Adrenal gland (tissue), 9 donors: ENCODE measurements at regions not wholly inside any gene's neighbourhood (a gene's known extent, or its start where the extent isn't known, plus 50 kb on each side); places are given as distances from the start of the nearest gene placed in this dataset.

Experiments
- DNase-seq, 7 donors: peaks; one replicate each; pipeline ENCODE4 v3.0.0-alpha.2; 2019 to 2020
- H3K27ac ChIP-seq, 5 donors: fragments of 200-600 bp; sonication (generic) in 4 of 5; 1 replicate in 3 of 5; 2 replicates in 2 of 5; pipeline versions ENCODE4 v1.5.1 to v1.8.0; 2016 to 2020; ENCODE audit warnings: mild to moderate bottlenecking in 1 of 5
- H3K27me3 ChIP-seq: fragments of 200-600 bp; 2 replicates; pipeline ENCODE4 v1.8.0; 2021
- H3K36me3 ChIP-seq, 2 donors: fragments of 200-600 bp; replicated peaks in 1 of 2; 1 replicate in 1 of 2; 2 replicates in 1 of 2; pipeline versions ENCODE4 v1.5.1 to v1.8.0; 2018 to 2022
- H3K4me1 ChIP-seq, 2 donors: fragments of 200-600 bp; replicated peaks in 1 of 2; 1 replicate in 1 of 2; 2 replicates in 1 of 2; pipeline versions ENCODE4 v1.5.1 to v1.8.0; 2018 to 2021
- H3K4me3 ChIP-seq, 4 donors: fragments of 200-600 bp; sonication (generic) in 3 of 4; one replicate each; pipeline ENCODE4 v1.5.1; 2016 to 2018
- H3K9me3 ChIP-seq, 3 donors: fragments of 200-600 bp; sonication (generic) in 1 of 3; replicated peaks in 1 of 3; 1 replicate in 2 of 3; 2 replicates in 1 of 3; pipeline versions ENCODE4 v1.5.1 to v1.8.0; 2016 to 2021
- POLR2A ChIP-seq, 2 donors: fragments of 450-650 bp; IDR thresholded peaks; one replicate each; pipeline ENCODE4 v1.6.1; 2017; ENCODE audit warnings: antibody characterized with exemption in 2 of 2, mild to moderate bottlenecking in 2 of 2, moderate library complexity in 1 of 2
- WGBS, 4 donors: extraction: QIAGEN DNeasy Blood & Tissue Kit in 2 of 4; methylation state at CpG; one replicate each; pipeline versions ENCODE4 v1.1.5 to v1.1.7; 2013 to 2017; 5-methylcytosine and 5-hydroxymethylcytosine counted together
- intact Hi-C, 2 donors: fragments of 100-400 bp; cut with DNase I; formaldehyde crosslinking; loops; one replicate each; pipeline versions ENCODE4 v1.14.1 to v1.15.0; 2022 to 2023
- TF ChIP-seq, protein P1 (sequence below), 6 experiments: fragments of 450-650 bp in 4 of 6; fragments of 200-600 bp in 2 of 6; sonication (generic) in 1 of 6; IDR thresholded peaks; 1 replicate in 5 of 6; 2 replicates in 1 of 6; pipeline versions ENCODE4 v1.5.1 to v1.8.0; 2016 to 2021; ENCODE audit warnings: antibody characterized with exemption in 6 of 6, mild to moderate bottlenecking in 2 of 6, moderate library complexity in 1 of 6
- donor health status: healthy with polysubstance abuse.
- donor health status: Bipolar disorder and iron deficiency.
- donor health status: DM: yes; HTN: yes; CAD: no.
- donor health status: DM: no; HTN: no; CAD: no.
- donor health status: DM: no; HTN: no; CAD: no.

GRCh38 chr9:75658301-75658905, 232.1 kb upstream of the PCSK5 start:
- Histone ChIP-seq H3K9me3 (no peaks in the 10 kb centered on the region), H3K4me1 (no peaks in the 10 kb centered on the region), H3K27me3 (no peaks in the 10 kb centered on the region), H3K36me3 (no peaks in the 10 kb centered on the region), H3K4me3 (no peak overlapping the region), H3K27ac (no peak overlapping the region)
- intact Hi-C loops: no loop called here
- WGBS, 4 donors: 50 to 68% (median 65%) methylated on average over 8 to 9 of the region's 9 CpGs
- TF ChIP-seq POLR2A (IDR thresholded peaks at IDR 0.05): no peak
- TF ChIP-seq, protein P1, sequence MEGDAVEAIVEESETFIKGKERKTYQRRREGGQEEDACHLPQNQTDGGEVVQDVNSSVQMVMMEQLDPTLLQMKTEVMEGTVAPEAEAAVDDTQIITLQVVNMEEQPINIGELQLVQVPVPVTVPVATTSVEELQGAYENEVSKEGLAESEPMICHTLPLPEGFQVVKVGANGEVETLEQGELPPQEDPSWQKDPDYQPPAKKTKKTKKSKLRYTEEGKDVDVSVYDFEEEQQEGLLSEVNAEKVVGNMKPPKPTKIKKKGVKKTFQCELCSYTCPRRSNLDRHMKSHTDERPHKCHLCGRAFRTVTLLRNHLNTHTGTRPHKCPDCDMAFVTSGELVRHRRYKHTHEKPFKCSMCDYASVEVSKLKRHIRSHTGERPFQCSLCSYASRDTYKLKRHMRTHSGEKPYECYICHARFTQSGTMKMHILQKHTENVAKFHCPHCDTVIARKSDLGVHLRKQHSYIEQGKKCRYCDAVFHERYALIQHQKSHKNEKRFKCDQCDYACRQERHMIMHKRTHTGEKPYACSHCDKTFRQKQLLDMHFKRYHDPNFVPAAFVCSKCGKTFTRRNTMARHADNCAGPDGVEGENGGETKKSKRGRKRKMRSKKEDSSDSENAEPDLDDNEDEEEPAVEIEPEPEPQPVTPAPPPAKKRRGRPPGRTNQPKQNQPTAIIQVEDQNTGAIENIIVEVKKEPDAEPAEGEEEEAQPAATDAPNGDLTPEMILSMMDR (IDR thresholded peaks at IDR 0.05): no peak
- DNase-seq: no peak

DNA sequence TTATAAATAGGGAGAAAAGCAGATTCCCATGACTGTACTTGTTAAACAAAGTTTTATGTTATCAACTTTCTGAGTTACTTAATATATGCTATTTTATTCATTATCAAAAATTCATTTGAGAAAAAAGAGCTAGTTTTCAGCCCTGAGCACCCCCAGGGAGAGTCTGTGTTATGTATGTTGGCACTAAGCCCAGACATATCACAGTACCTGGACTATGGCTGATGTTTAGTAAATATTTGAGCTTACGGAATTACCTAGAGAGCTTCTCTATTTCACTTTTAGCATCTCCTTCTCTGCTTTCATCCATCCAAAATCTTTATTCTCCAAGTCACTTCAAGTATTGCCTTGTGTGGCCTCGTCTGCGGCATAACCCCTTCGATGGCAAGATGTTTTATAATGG, 225.9 kb upstream of the PCSK5 start:
- TF ChIP-seq, protein P1 (IDR thresholded peaks at IDR 0.05): no peak
- TF ChIP-seq POLR2A (IDR thresholded peaks at IDR 0.05): no peak
- Histone ChIP-seq H3K9me3 (no peaks in the 10 kb centered on the region), H3K27ac (no peak overlapping the region), H3K4me3 (no peak overlapping the region), H3K27me3 (no peaks in the 10 kb centered on the region), H3K4me1 (no peaks in the 10 kb centered on the region), H3K36me3 (no peaks in the 10 kb centered on the region)
- DNase-seq: no peak
- intact Hi-C loops: no loop called here
- 70 to 86% (median 80%) methylated on average over 4 of the region's 4 CpGs for WGBS, 4 donors

GRCh38 chr9:75666856-75667554, 223.5 kb upstream of the PCSK5 start:
- no peak overlapping the region for H3K27ac ChIP-seq

DNA sequence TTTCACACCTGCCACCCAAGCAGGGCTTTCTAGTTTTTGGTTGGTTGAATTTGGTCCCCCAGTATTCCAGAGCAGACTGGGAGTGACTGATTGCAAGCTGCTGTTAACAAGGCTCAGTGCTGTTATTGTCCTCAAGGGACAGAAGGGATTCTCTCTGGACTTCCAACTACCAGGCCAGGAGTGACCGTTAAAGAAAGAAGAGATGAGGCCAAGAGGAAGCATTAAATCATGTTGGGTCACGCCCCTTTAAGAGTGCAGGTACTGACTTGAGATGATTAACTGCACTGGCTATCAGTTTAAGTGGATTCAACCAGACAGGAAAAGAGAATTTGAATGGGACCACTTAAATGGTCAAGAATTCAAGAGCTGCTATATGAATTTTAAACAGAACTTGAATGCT, 220.8 kb upstream of the PCSK5 start:
- 47 to 61% (median 53%) methylated on average over 2 of the region's 2 CpGs for WGBS, 4 donors
- H3K27me3 ChIP-seq: no peaks in the 10 kb centered on the region

More at GRCh38 chr9:75666856-75667554, 223.5 kb upstream of the PCSK5 start:
- H3K36me3 ChIP-seq: no peaks in the 10 kb centered on the region
- DNase-seq: no peak
- TF ChIP-seq POLR2A (IDR thresholded peaks at IDR 0.05): no peak
- TF ChIP-seq, protein P1 (IDR thresholded peaks at IDR 0.05): no peak
- no peaks in the 10 kb centered on the region for H3K27me3 ChIP-seq
- 69 to 77% (median 73%) methylated on average over 10 of the region's 10 CpGs for WGBS, 4 donors
- no peak overlapping the region for H3K4me3 ChIP-seq
- intact Hi-C loops: no loop called here
- no peaks in the 10 kb centered on the region for H3K4me1 ChIP-seq
- H3K9me3 ChIP-seq: no peaks in the 10 kb centered on the region

More for the DNA sequence above, 220.8 kb upstream of the PCSK5 start:
- Histone ChIP-seq H3K9me3 (no peaks in the 10 kb centered on the region), H3K27ac (no peak overlapping the region), H3K4me3 (no peak overlapping the region), H3K4me1 (no peaks in the 10 kb centered on the region), H3K36me3 (no peaks in the 10 kb centered on the region)
- DNase-seq: no peak
- TF ChIP-seq POLR2A (IDR thresholded peaks at IDR 0.05): no peak
- TF ChIP-seq, protein P1 (IDR thresholded peaks at IDR 0.05): no peak
- intact Hi-C loops: no loop called here
